Uterus (tissue), 2 donors: ENCODE measurements at regions not wholly inside any gene's neighbourhood (a gene's known extent, or its start where the extent isn't known, plus 50 kb on each side); places are given as distances from the start of the nearest gene placed in this dataset.

Experiments
- CTCF ChIP-seq, 4 experiments: fragments of 200-600 bp in 2 of 4; fragments of 450-650 bp in 2 of 4; sonication (generic) in 2 of 4; IDR thresholded peaks; one replicate each; pipeline ENCODE4 v1.5.1; 2016 to 2019; ENCODE audit warnings: antibody characterized with exemption in 4 of 4, mild to moderate bottlenecking in 2 of 4, moderate library complexity in 1 of 4
- POLR2A ChIP-seq, 2 donors: fragments of 450-650 bp; IDR thresholded peaks; one replicate each; pipeline ENCODE4 v1.6.1; 2016; ENCODE audit warnings: antibody characterized with exemption in 2 of 2, mild to moderate bottlenecking in 1 of 2, moderate library complexity in 1 of 2

GRCh38 chr12:83603106-83603505 lies 916.4 kb downstream of the TMTC2 start:
- TF ChIP-seq CTCF (IDR thresholded peaks at IDR 0.05), result no peak
- TF ChIP-seq POLR2A (IDR thresholded peaks at IDR 0.05), result no peak
